ENCODE measurements at regions not wholly inside any gene's neighbourhood (a gene's known extent, or its start where the extent isn't known, plus 50 kb on each side); places are given as distances from the start of the nearest gene placed in this dataset.

DNA sequence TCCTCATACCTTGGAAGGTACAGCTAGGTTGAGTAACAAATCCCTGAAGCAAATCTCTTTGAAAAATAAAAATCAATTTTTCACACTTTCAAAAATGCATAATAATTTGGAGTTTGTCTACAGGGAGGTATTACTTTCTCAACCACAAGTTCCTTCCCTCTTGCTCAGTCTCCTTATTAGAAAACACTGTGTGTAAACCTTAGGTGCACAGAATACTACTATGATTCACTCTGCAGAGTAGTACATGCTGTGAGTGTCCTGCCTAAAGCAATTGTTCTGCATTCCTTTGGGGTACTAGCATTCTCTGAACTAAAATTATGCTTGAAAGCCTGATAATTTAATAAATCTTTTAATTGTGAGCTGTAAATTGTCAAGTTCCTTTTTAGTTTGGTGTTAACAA is 115.9 kb upstream of the EPHA3 start:
- Histone ChIP-seq H3K27me3 (ENCODE audit: low read depth) (no peaks in the 10 kb centered on the region), H3K36me3 (no peaks in the 10 kb centered on the region), H3K4me1 (peaks cover 5% of the 10 kb centered on the region), H3K9me3 (replicated peaks) (no peaks in the 10 kb centered on the region), H3K27ac (replicated peaks) (no peak overlapping the region), H3K4me3 (no peak overlapping the region)
- TF ChIP-seq, protein P1, sequence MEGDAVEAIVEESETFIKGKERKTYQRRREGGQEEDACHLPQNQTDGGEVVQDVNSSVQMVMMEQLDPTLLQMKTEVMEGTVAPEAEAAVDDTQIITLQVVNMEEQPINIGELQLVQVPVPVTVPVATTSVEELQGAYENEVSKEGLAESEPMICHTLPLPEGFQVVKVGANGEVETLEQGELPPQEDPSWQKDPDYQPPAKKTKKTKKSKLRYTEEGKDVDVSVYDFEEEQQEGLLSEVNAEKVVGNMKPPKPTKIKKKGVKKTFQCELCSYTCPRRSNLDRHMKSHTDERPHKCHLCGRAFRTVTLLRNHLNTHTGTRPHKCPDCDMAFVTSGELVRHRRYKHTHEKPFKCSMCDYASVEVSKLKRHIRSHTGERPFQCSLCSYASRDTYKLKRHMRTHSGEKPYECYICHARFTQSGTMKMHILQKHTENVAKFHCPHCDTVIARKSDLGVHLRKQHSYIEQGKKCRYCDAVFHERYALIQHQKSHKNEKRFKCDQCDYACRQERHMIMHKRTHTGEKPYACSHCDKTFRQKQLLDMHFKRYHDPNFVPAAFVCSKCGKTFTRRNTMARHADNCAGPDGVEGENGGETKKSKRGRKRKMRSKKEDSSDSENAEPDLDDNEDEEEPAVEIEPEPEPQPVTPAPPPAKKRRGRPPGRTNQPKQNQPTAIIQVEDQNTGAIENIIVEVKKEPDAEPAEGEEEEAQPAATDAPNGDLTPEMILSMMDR (IDR thresholded peaks at IDR 0.05; ENCODE audit: borderline replicate concordance): no peak
- intact Hi-C loops (cut with micrococcal nuclease): no loop called here
- no peak for DNase-seq

DNA sequence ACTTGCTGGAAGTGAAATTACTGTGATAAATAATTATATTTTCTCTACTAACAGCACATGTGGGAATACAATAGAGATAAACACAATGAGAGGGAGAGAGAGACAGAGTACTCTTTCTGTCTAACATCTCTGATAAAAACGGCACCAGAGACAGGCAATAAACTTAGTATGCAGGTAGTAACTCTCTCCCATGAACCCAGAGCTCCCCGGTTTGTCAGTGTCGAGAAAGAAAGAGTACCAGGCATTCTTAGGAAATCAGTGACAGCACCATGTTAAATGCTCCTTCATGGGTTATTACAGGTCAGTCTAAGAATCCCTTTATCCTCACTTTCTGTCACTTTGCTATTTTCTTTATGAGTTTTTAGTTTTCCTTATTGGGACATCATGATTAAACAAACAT is 110.7 kb upstream of the EPHA3 start:
- no peak overlapping the region for H3K27ac ChIP-seq (replicated peaks)
- no peak overlapping the region for H3K4me3 ChIP-seq
- H3K4me1 ChIP-seq: peaks cover 13% of the 10 kb centered on the region
- DNase-seq: no peak
- TF ChIP-seq, protein P1 (IDR thresholded peaks at IDR 0.05; ENCODE audit: borderline replicate concordance): no peak
- H3K36me3 ChIP-seq: no peaks in the 10 kb centered on the region
- H3K9me3 ChIP-seq (replicated peaks): peaks cover 16% of the 10 kb centered on the region
- intact Hi-C loops (cut with micrococcal nuclease): no loop called here
- no peaks in the 10 kb centered on the region for H3K27me3 ChIP-seq (ENCODE audit: low read depth)

DNA sequence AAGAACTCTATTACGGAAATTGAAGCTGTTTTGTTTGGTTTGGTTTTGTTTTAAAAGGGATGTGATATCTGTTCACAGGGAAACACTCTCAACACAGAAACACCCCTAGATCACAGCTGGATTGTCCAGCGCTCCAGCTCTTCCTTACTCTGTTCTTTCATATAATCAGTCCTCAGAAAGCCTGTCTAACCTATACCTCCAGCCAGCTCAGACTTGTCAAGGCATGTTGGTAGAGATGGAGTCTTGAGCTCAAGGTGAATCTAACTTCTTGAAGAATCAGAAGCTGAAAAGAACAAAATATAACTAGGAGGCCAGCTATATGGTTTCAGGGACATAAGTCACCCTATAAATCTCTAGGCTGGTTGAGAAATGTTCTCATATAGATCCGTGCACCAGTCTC is 110.2 kb upstream of the EPHA3 start:
- Histone ChIP-seq H3K27me3 (ENCODE audit: low read depth) (no peaks in the 10 kb centered on the region), H3K36me3 (no peaks in the 10 kb centered on the region), H3K27ac (replicated peaks) (no peak overlapping the region), H3K4me1 (peaks cover 13% of the 10 kb centered on the region), H3K4me3 (no peak overlapping the region), H3K9me3 (replicated peaks) (peaks cover 16% of the 10 kb centered on the region)
- intact Hi-C loops (cut with micrococcal nuclease): no loop called here
- no peak for DNase-seq
- TF ChIP-seq, protein P1 (IDR thresholded peaks at IDR 0.05; ENCODE audit: borderline replicate concordance): no peak

DNA sequence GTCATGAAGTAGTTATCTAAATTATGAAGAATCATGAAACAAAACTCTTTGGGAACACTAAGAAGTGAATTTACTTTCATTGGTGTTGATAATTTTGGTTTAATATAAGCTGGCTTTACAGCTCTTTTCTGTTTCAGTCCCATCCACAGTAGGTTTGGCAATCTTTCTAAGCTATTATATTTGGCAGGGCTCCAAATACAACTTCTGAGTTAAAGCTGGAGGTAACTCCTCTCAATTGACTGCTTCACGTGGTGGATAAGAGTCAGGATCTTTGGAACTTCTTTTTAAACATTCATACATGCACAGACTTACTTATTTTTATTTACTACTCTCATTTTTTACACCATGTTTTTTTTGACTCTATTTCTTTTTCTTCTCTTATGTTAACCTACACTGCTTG is 106.5 kb upstream of the EPHA3 start:
- Histone ChIP-seq H3K9me3 (replicated peaks) (peaks cover 16% of the 10 kb centered on the region), H3K27me3 (ENCODE audit: low read depth) (no peaks in the 10 kb centered on the region), H3K4me1 (peaks cover 13% of the 10 kb centered on the region), H3K4me3 (no peak overlapping the region), H3K27ac (replicated peaks) (no peak overlapping the region), H3K36me3 (no peaks in the 10 kb centered on the region)
- TF ChIP-seq, protein P1 (IDR thresholded peaks at IDR 0.05; ENCODE audit: borderline replicate concordance): no peak
- intact Hi-C loops (cut with micrococcal nuclease): no loop called here
- DNase-seq: no peak

DNA sequence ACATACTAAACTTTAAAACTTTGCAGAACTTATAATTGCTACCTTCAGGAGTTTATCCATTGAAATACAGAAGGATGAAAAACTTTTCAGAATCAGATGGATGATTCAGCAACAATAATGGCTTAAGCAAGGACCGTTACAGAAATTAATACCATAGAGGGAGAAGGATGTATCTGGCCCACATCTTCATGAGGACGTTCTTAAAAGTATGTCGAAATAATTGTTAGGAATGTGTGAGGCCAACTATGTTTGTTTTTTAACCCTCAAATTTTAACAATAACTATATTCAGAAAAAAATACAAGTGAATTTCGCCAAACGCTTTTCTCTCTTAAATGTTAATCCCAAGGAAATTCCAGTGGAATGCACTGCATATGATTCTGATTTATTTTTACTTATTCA is 105.2 kb upstream of the EPHA3 start:
- intact Hi-C loops (cut with micrococcal nuclease): no loop called here
- DNase-seq: no peak
- H3K36me3 ChIP-seq: no peaks in the 10 kb centered on the region
- H3K9me3 ChIP-seq (replicated peaks): peaks cover 16% of the 10 kb centered on the region
- H3K27me3 ChIP-seq (ENCODE audit: low read depth): no peaks in the 10 kb centered on the region
- TF ChIP-seq, protein P1 (IDR thresholded peaks at IDR 0.05; ENCODE audit: borderline replicate concordance): no peak
- H3K27ac ChIP-seq (replicated peaks): no peak overlapping the region
- no peak overlapping the region for H3K4me3 ChIP-seq
- peaks cover under 1% of the 10 kb centered on the region for H3K4me1 ChIP-seq

DNA sequence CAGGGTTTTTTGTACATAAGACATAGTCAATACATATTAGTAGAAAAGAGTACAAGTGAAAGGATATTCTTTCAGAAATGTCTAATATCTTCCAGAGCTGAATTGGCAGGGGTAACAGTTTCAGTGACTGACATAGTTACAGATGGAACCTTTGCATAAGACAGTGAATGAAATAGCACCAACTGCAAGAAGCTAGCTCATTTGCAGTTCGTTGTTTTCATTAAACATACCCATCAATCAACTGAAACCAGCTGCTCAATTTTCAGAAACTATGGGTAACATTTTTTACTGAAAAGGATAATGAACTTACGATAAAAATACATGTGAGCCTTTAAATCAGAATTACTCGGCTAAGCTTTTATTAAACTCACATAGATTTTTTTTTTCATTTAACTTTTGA is 93.9 kb upstream of the EPHA3 start:
- intact Hi-C loops (cut with micrococcal nuclease): no loop called here
- H3K4me3 ChIP-seq: no peak overlapping the region

More for the DNA sequence above, 93.9 kb upstream of the EPHA3 start:
- H3K27ac ChIP-seq (replicated peaks): no peak overlapping the region
- H3K4me1 ChIP-seq: no peaks in the 10 kb centered on the region
- TF ChIP-seq, protein P1 (IDR thresholded peaks at IDR 0.05; ENCODE audit: borderline replicate concordance): no peak
- no peaks in the 10 kb centered on the region for H3K36me3 ChIP-seq
- no peaks in the 10 kb centered on the region for H3K27me3 ChIP-seq (ENCODE audit: low read depth)
- no peak for DNase-seq
- H3K9me3 ChIP-seq (replicated peaks): no peaks in the 10 kb centered on the region
